ENCODE measurements at regions not wholly inside any gene's neighbourhood (a gene's known extent, or its start where the extent isn't known, plus 50 kb on each side); places are given as distances from the start of the nearest gene placed in this dataset.

GRCh38 chr20:39144757-39145156 lies 182.6 kb downstream of the DHX35 start:
- no peak for DNase-seq (ENCODE audit: low spot score)
- no peak for TF ChIP-seq CTCF (IDR thresholded peaks at IDR 0.05; ENCODE audit: extremely low read depth, missing control alignments)

GRCh38 chr20:39142407-39143096 lies 180.4 kb downstream of the DHX35 start:
- no peak for TF ChIP-seq CTCF (IDR thresholded peaks at IDR 0.05; ENCODE audit: extremely low read depth, missing control alignments)
- no peak for DNase-seq (ENCODE audit: low spot score)

- DNase-seq (ENCODE audit: low spot score), result no peak
- TF ChIP-seq CTCF (IDR thresholded peaks at IDR 0.05; ENCODE audit: extremely low read depth, missing control alignments), result no peak
Observed at GRCh38 chr20:39137299-39137698, 175.2 kb downstream of the DHX35 start.

GRCh38 chr20:39136798-39137197 lies 174.7 kb downstream of the DHX35 start:
- DNase-seq (ENCODE audit: low spot score), result no peak
- TF ChIP-seq CTCF (IDR thresholded peaks at IDR 0.05; ENCODE audit: extremely low read depth, missing control alignments), result no peak

- TF ChIP-seq CTCF (IDR thresholded peaks at IDR 0.05; ENCODE audit: extremely low read depth, missing control alignments), result no peak
- DNase-seq (ENCODE audit: low spot score), result no peak
Observed at GRCh38 chr20:39135885-39136544, 173.9 kb downstream of the DHX35 start.

GRCh38 chr20:39133201-39133600 lies 171.1 kb downstream of the DHX35 start:
- TF ChIP-seq CTCF (IDR thresholded peaks at IDR 0.05; ENCODE audit: extremely low read depth, missing control alignments), result no peak

GRCh38 chr20:39132511-39132910 lies 170.4 kb downstream of the DHX35 start:
- DNase-seq (ENCODE audit: low spot score), result no peak

More at GRCh38 chr20:39133201-39133600, 171.1 kb downstream of the DHX35 start:
- DNase-seq (ENCODE audit: low spot score), result no peak

More at GRCh38 chr20:39132511-39132910, 170.4 kb downstream of the DHX35 start:
- TF ChIP-seq CTCF (IDR thresholded peaks at IDR 0.05; ENCODE audit: extremely low read depth, missing control alignments), result no peak
